ENCODE measurements at regions not wholly inside any gene's neighbourhood (a gene's known extent, or its start where the extent isn't known, plus 50 kb on each side); places are given as distances from the start of the nearest gene placed in this dataset.

- no peak for DNase-seq
These were observed 65.0 kb upstream of the PCSK2 start for GRCh38 chr20:17161673-17162481.

GRCh38 chr20:17168026-17168612, 58.7 kb upstream of the PCSK2 start:
- no peak for TF ChIP-seq CTCF (IDR thresholded peaks at IDR 0.05; ENCODE audit: low read depth, low read length)
- Histone ChIP-seq H3K27ac (no peak overlapping the region), H3K4me3 (ENCODE audit: low read depth, low read length) (no peak overlapping the region), H3K27me3 (ENCODE audit: insufficient read depth, low read depth, severe bottlenecking) (no peaks in the 10 kb centered on the region), H3K9me3 (ENCODE audit: severe bottlenecking) (no peaks in the 10 kb centered on the region), H3K36me3 (no peaks in the 10 kb centered on the region)
- DNase-seq = no peak

More at GRCh38 chr20:17161673-17162481, 65.0 kb upstream of the PCSK2 start:
- no peak overlapping the region for H3K27ac ChIP-seq
- no peak overlapping the region for H3K4me3 ChIP-seq (ENCODE audit: low read depth, low read length)
- no peaks in the 10 kb centered on the region for H3K27me3 ChIP-seq (ENCODE audit: insufficient read depth, low read depth, severe bottlenecking)
- H3K9me3 ChIP-seq (ENCODE audit: severe bottlenecking) = no peaks in the 10 kb centered on the region
- no peak for TF ChIP-seq CTCF (IDR thresholded peaks at IDR 0.05; ENCODE audit: low read depth, low read length)
- H3K36me3 ChIP-seq = no peaks in the 10 kb centered on the region

GRCh38 chr20:17169585-17170136, 57.2 kb upstream of the PCSK2 start:
- no peak overlapping the region for H3K4me3 ChIP-seq (ENCODE audit: low read depth, low read length)
- no peaks in the 10 kb centered on the region for H3K9me3 ChIP-seq (ENCODE audit: severe bottlenecking)
- no peaks in the 10 kb centered on the region for H3K27me3 ChIP-seq (ENCODE audit: insufficient read depth, low read depth, severe bottlenecking)
- no peak for TF ChIP-seq CTCF (IDR thresholded peaks at IDR 0.05; ENCODE audit: low read depth, low read length)
- H3K36me3 ChIP-seq = no peaks in the 10 kb centered on the region
- DNase-seq = no peak
- H3K27ac ChIP-seq = no peak overlapping the region

- TF ChIP-seq CTCF (IDR thresholded peaks at IDR 0.05; ENCODE audit: low read depth, low read length) = no peak
These were observed 55.0 kb upstream of the PCSK2 start for GRCh38 chr20:17171746-17172280.

GRCh38 chr20:17172836-17173516, 53.9 kb upstream of the PCSK2 start:
- peak; percentile 42 for DNase-seq
- H3K27me3 ChIP-seq (ENCODE audit: insufficient read depth, low read depth, severe bottlenecking) = no peaks in the 10 kb centered on the region
- H3K4me3 ChIP-seq (ENCODE audit: low read depth, low read length) = no peak overlapping the region
- H3K36me3 ChIP-seq = no peaks in the 10 kb centered on the region
- H3K27ac ChIP-seq = peak overlapping the region; percentile 49
- no peaks in the 10 kb centered on the region for H3K9me3 ChIP-seq (ENCODE audit: severe bottlenecking)
- no peak for TF ChIP-seq CTCF (IDR thresholded peaks at IDR 0.05; ENCODE audit: low read depth, low read length)

More at GRCh38 chr20:17171746-17172280, 55.0 kb upstream of the PCSK2 start:
- Histone ChIP-seq H3K4me3 (ENCODE audit: low read depth, low read length) (no peak overlapping the region), H3K27me3 (ENCODE audit: insufficient read depth, low read depth, severe bottlenecking) (no peaks in the 10 kb centered on the region), H3K27ac (peak overlapping the region; percentile 30), H3K9me3 (ENCODE audit: severe bottlenecking) (no peaks in the 10 kb centered on the region), H3K36me3 (no peaks in the 10 kb centered on the region)
- no peak for DNase-seq
